HG02973 (cell line): ENCODE measurements at regions not wholly inside any gene's neighbourhood (a gene's known extent, or its start where the extent isn't known, plus 50 kb on each side); places are given as distances from the start of the nearest gene placed in this dataset.

Experiments used
- ATAC-seq: cut with Tn5 transposase; IDR thresholded peaks from one replicate; pipeline ENCODE4 v1.9.1; 2021; ENCODE audit warnings: moderate library complexity; ENCODE audit not compliant: unreplicated experiment

DNA sequence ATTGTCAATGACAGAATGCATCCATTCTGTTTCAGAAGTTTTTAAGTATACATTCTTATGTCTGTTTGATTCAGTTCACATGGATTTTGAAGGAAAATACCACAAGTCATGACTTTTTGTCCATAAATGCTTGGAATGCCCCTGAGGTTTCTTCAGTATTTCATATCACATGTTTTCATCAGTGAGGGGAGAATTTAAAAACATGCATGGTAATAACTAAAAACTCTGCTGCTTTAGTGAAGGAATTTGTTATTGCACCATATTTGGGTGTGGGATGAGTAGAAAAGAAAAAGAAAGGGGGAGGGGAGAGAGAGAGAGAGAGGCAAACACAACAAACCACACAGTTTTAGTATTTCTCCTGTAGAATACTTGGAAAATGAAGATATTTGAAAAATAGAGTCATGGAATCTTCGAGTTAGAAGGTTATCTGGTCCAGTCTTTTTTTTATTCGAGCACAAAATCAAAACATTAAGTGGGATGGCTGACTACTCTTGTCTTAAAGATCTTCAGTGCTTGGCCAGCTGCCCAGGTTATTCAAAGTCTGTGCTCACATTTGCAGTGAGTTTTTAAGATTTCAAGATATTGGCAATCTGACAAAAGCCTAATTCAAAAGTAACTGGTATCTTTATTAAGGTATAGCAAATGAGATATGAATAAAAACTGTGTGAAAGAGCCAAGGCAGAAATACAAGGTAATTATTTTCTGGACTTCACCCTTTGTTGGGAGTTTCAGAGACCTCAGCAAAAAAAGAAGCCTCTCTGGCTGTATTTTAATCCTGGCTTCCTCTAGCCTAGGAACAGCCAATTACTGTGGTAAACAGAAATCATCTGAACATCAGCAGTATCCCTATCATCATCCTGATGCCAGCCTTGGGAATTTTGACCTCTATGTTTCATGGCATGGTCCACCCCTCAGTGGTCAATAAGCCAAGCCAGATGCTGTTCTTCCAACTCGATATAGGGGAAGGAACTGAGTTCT is 687.9 kb upstream of the CITED2 start:
- no peak for ATAC-seq

DNA sequence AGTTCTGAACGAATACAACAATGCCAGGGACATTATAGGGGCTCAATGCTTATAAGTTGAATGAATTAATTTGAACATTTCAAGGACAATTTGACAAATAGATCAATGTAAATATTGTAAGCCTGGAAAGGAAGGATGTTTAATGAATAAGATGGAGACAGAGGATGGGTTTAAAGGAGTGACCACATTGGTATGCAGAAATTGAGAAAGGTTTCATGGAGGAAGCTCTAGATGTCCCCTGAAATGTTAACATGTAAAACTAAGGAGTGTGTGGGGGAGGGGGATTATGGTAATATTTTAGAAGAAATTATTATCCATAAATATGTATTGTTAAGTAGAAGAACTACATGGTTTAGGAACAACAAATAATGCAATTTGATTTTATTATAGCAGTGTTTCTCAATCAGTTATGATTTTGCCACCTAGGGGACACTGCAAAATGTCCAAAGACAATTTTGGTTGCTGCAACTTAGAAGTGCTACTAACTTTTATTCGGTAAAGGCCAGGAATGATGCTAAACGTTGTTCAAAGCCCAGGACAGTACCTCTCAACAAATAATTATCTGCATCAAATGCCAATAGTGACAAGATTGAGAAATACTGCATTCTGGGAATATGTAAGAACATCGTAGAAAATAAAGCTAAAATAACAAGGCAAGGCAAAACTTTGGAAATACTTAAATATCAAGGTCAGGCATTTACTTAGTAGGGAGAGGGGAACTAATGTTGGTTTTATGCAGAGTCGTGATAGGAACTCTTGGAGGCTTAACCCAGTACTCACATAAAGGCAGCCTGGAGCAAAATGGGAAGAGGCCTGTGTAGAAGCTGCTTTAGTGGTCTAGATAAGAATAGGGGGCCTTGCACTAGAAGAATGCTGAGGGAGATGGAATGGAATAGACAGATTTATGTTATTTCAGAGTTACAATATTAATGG is 686.9 kb upstream of the CITED2 start:
- no peak for ATAC-seq

DNA sequence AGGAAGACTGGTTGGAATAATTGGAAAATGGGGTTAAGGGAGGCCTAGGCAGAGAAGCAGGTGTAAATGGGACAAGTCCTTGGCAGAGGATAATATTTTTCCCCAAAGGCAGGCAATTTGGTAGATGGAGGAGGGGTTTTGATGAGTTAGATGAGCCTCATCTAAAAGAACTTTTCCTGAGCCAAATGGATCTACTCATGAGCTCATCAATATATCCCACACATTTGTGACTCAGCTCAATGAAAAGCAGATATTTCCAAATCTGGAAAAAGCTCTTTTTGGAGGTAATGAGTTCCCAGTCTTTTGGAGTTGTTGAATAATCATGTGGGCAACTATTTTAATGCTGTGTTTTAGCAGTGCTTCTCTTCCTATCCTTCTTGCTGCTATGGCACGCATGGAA is 685.5 kb upstream of the CITED2 start:
- ATAC-seq: no peak

DNA sequence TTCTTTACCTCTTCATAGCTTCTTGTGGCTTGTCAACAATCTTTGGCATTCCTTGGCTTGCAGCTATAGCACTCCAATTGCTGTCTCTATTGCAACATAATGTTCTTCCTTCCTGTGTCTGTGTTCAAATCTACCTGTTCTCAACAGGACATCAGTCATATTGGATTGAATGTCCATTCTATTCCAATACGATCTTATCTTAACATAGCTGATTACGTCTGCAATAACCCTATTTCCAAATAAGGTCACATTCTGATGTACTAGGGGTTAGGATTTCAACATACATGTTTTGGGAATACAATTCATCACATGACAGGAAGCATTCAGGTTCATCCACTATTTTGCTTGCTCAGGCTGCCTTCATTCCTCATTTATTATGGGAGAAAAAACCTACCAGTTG is 684.4 kb upstream of the CITED2 start:
- no peak for ATAC-seq

DNA sequence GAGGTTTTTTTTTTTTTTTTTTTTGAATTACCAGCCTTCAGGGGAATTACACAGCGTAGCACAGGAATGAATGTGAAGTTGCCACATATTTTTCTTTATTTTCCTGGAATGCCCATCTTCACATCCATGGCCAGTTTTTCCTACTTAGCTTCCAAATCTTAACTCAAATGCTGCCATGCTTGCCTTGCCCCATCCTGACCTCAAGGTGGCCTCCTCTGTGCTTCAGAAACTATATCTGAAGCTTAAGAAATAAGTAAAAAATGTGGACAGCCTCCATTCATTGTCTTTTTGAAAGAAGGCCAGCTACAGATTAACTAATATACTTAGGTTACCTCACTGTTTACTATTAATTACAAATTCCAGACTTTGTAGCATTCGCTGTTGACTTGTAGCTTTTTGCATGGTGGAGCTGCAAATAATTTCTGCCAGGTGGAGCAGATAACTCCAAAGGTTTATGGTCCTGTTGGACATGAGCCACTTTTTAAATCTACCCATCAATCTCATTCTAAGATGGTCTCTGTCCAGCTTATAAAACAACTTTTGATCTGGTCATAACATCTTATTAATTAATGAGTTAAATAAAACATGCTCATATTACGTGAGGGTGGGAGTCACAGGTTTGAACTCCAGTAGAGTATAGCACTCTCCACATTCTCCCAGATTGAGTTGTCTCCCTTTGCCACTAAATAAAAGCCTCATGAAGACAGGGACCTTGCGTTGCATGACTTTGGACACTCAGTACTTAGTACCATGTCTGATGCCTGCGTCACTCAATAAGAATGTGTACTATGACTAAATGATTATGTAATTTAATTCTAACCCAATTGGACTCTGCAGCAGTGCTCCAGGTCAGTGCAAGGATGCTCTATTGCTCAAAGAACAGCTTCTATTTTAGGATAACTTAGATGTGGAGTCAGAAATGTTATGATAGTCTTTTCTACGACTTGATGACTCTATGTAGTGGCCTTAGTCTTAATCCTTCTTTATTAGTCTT is 678.6 kb upstream of the CITED2 start:
- ATAC-seq: no peak

DNA sequence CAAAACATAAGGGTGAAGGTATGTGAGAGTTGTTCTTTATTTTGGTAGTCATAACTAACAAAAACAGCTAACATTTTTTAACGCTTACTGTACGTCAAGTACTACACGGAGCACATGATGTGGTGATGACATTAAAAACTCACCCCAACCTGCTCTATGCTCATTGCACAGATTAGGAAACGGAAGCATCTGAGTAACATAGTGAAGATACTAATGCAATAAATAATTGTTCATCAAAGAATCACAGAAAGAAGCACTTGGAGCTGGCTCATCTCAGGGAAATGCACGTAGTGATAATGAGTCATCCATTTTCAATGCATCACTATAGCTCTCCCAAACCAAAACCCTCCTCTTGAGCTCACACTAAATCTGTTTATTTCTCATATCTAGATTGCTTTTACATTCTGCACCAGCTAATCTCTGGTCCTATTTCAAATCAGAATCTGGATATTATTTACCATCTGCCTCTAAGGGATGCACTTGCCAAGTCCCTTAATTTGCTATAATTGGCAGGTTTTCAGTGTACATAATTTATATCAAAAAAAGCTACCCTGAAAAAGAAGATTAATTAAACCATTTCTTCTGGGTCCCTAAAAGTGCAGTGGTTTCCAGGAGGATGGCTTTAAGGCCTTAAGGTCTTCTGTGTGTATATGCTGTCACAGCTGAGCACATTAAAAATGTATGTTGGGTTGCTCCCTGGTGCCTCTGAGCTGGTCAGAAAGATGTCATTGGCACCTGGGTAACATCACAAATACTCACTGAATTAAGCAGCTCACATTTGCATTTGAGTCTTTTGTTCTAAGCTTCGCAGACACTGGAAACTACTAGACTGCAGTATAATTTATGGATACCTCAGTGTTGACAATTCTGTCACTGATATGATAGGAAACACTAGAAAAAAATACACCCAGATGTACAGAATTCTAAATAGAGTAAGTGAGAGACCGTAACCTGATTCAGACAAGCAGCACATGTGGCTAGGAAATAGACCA is 677.4 kb upstream of the CITED2 start:
- ATAC-seq: no peak

DNA sequence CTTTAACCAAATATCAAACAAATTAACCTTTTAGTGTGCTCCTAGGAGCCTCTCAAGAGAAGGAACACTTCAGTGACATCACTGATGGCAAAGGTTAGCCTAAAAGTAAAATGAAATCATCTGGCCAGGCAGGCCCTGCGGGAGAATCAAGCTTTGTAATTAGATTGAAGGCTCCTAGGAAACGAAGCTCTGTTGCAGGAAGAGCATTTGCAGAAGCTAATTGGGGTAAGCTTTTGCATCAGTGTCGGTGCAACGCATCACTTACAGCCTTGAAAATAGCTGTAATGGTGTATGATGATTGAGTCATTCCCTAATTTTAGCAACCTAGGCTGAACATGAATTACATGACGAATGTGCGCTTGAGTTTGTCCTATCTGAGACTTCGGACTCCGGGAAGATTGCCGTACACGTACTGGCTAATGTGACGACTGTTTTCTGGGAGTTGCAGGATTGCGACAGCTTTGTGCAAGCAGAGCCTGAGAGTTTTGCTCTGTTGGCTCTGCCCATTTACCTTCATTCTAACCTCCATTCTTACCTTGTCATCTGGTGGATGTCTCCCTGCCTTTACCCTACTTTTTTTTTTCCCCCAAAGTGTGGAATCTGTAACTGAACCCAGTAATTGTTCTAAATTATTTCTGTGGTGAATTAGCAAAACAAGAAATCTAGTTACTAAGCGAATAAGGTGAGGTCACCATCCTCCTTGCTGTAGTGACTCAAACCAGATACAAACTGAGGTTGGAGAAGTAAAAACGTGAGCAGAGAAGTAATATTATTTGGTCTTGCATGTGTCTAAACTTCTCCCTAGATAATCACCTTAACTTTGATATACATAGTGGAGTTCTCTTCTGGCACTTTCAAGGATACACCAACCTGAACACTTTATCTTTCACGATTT is 675.9 kb upstream of the CITED2 start:
- no peak for ATAC-seq

DNA sequence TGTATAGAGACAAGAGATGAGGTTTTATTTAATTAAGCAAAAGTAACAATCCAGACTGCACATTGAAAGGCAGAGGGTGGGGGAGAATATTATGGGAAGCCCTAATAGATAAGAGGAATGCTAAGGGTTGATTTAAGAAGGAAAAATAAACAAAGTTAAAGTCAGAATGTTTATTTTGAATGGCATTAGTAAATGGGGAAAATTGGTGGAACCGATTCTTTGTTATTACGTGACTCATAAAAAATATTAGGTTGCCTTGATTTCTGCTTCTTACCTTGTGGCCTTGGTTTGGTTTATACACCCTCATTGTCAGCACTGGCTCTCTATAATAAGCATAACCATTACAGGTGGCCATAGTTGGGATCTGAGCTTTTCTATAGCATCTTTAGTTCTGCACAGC is 674.8 kb upstream of the CITED2 start:
- no peak for ATAC-seq

DNA sequence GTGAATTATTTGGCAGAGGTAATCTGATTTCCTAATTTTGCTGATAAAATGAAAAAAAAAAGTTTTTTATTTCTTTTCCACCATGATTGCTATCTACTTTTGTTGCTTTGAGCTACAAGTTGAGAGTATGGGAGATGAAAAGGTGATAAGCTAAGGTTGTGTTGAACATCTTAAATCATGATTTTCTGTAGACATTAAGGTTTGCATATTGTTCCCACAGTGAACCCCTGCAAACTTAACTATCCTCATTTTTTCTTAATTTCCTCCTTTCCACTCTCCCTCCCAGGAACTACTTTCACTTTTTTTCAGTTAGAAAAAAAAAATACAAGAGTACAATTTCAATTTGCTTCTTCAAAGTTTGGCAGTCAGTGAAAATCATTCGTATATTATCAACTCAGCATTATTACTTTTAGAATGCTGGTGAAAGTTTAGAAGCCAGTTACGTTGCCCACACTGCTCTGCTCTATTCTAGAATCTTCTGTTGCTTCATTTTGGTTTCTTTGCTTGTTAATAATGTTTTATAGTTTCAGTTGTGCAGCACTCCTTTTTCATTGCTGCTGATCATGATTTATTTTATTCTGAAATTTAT is 673.8 kb upstream of the CITED2 start:
- no peak for ATAC-seq

DNA sequence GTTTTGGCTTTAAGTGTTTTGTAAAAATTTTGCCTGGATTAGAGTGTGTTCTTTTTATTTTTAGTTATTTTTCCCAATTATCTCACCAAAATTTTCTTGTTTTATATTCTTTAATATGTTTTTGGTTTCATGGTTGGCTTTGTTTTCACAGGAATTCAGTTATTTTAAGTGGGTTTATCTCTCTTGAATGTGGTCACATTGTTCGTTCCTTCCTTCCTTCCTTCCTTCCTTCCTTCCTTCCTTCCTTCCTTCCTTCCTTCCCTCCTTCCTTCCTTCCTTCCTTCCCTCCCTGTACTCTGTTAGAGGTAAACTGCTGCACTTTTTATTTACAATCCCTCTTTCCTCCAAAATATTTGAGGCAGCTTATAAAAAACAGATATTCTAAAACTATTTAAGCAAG is 672.9 kb upstream of the CITED2 start:
- no peak for ATAC-seq

DNA sequence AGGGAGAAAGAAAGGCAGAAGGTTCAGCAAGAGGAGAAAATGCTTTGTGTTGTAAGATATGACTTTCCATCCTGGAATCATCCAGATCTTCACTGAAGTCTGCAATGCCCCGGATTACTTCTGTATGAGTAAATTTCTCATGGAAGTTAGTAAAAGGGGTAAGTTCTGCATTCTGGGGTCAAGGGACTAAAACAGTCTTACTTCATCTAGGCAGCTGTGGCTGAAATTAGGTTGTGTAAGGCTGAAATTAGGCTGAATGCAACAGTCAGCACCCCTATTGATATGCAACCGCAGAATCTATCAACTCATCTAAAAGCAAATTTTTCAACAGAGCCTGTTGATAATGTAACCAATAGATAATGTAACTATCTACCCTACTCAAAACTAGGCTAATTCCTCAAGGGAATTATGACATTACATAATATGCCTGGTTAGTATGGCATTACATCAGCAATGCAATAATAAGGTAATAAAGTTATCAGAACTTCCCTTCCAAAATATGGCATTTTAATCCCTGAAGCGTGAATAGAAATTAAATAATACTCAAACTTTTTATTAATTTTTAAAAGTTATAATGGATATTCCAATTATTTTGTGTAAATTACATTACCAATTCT is 671.7 kb upstream of the CITED2 start:
- no peak for ATAC-seq

DNA sequence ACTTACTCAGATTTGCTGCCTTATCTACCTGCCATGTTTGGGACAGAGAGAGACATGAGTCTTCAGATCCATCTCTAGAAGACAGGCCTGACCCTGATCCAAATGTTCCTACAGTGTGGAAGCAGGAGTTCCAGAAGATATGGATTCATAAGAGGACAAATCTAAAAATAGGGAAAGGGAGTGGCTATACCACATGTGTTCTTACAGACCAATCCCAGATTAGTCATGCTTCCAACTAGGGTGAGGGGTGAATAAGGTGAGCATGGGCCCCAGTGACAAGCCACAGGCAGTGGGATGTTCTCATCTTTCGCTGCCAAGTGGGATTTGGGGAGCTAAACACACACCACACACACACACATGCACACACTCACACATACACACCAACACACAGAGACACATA is 670.7 kb upstream of the CITED2 start:
- ATAC-seq: no peak

DNA sequence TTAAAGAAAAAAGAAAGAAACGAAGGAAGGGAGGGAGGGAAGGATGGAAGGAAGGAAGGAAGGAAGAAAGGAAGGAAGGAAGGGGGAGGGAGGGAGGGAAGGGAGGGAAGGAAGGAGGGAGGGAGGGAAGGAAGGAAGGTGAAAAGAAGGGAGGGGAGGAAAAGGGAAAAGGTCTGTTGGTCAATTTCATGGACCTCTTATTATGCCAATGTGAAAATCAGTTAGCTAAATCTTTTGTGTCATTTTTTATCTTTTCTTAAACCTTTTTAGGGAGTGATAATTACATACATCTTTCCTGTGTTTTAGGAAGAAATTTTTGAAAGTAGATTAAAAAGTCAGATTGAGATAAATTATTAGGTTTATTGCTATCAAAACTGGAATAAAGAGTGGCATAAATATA is 670.2 kb upstream of the CITED2 start:
- no peak for ATAC-seq

DNA sequence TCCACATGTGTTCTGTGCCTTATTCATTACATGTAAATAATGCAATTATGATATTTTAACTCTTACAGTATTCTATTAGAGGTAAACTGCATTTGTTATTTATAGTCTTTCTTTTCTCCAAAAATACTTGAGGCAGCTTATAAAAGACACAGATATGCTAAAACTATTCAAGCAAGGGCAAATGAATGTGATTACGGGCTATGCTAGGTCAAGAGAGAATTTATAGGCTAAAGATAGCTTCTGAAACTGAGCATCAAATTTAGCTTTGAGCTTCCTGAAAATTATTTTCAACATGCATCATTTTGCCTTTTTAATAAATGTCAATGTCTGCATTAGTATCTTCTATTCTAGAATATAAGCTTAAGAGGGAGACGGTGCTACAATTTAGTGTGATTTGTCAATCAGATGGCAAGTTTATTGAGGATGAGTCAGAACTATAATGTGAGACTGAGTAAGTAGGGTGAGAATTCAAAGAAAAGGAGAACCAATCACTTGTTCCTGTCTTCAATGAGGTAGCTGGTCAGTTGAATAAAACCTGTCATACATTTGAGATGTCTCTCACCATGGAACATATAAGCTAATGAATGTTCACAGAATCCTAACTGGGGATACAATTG is 669.4 kb upstream of the CITED2 start:
- ATAC-seq: peak; percentile 44

DNA sequence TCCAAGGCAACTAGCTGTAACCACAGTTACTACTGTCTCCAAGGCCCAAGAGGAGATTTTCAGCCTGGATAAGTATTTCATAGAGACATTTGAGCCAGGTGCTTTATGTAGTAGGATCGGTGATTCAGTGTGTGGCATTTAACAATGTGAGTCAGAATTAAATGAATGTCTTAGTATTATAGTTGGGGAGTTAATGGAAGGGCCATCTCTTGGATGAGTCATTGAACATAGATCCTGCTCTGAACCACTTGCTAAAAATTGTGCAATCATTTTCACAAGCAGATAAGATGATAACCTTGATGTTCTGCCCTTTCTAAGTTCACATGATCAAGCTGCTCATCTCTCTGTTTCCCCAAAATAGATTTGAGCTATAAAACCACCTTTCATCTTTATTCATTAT is 668.9 kb upstream of the CITED2 start:
- ATAC-seq: no peak

DNA sequence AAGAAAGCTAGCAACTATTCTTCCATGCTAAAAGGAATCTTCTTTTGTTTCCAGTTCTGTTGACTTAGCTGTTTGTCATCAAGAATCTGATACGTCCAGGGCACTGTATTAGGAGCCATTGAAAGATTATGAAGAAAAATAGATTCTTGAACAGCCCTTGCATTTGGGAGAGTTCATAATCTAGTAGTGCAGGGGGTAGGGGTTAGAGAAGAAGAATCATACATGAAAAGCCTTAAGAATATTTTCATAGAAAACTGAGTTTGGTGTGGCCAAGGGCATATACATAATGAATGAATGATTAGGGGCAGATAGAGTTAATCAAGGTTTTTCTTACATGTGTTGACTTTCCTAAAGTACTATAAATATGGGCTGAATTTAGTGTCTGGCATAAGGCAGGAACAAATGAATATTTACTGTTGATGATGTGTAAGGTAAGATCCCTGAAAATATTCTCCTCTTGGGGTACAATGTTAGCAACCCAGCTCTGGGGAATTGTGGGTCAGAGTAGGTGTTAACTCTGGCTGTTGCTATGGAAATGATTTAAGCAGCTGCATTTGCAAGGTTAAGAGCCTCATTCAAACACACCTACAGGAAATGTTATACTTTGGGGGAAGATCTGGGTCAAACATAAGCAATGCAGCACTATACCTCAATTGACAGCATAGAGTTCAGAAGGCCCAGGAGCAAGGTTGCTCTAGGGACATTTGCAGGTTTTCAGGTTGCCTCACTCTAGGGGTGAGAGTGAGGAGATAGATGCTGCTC is 667.3 kb upstream of the CITED2 start:
- no peak for ATAC-seq
